ENCODE measurements at regions not wholly inside any gene's neighbourhood (a gene's known extent, or its start where the extent isn't known, plus 50 kb on each side); places are given as distances from the start of the nearest gene placed in this dataset.

- no peak overlapping the region for H3K27ac ChIP-seq
- H3K27me3 ChIP-seq (replicated peaks), result no peaks in the 10 kb centered on the region
- TF ChIP-seq CTCF (IDR thresholded peaks at IDR 0.05; ENCODE audit: low read depth, low read length, missing control alignments), result no peak
- H3K36me3 ChIP-seq (replicated peaks), result no peaks in the 10 kb centered on the region
- H3K4me3 ChIP-seq (ENCODE audit: low read depth, low read length), result no peak overlapping the region
- in situ Hi-C loops (cut with HindIII; ENCODE audit: low pct_ligation_motif_present, low sequenced_read_pairs), result no loop called here
- DNase-seq, result no peak
These were observed 67.9 kb upstream of the ARX start for GRCh38 chrX:25083661-25084060.

- in situ Hi-C loops (cut with HindIII; ENCODE audit: low pct_ligation_motif_present, low sequenced_read_pairs), result no loop called here
- no peak for TF ChIP-seq CTCF (IDR thresholded peaks at IDR 0.05; ENCODE audit: low read depth, low read length, missing control alignments)
- H3K27ac ChIP-seq, result no peak overlapping the region
These were observed 63.3 kb upstream of the ARX start for GRCh38 chrX:25079020-25079419.

GRCh38 chrX:25076941-25077500 lies 61.3 kb upstream of the ARX start:
- no peaks in the 10 kb centered on the region for H3K36me3 ChIP-seq (replicated peaks)
- H3K27ac ChIP-seq, result no peak overlapping the region
- no peak overlapping the region for H3K4me3 ChIP-seq (ENCODE audit: low read depth, low read length)
- in situ Hi-C loops (cut with HindIII; ENCODE audit: low pct_ligation_motif_present, low sequenced_read_pairs), result no loop called here
- H3K27me3 ChIP-seq (replicated peaks), result no peaks in the 10 kb centered on the region
- DNase-seq, result no peak
- no peak for TF ChIP-seq CTCF (IDR thresholded peaks at IDR 0.05; ENCODE audit: low read depth, low read length, missing control alignments)

More at GRCh38 chrX:25079020-25079419, 63.3 kb upstream of the ARX start:
- DNase-seq, result no peak
- no peaks in the 10 kb centered on the region for H3K36me3 ChIP-seq (replicated peaks)
- H3K4me3 ChIP-seq (ENCODE audit: low read depth, low read length), result no peak overlapping the region
- no peaks in the 10 kb centered on the region for H3K27me3 ChIP-seq (replicated peaks)

- no peak for DNase-seq
- H3K27me3 ChIP-seq (replicated peaks), result no peaks in the 10 kb centered on the region
- no peak overlapping the region for H3K27ac ChIP-seq
- TF ChIP-seq CTCF (IDR thresholded peaks at IDR 0.05; ENCODE audit: low read depth, low read length, missing control alignments), result no peak
- H3K4me3 ChIP-seq (ENCODE audit: low read depth, low read length), result no peak overlapping the region
- H3K36me3 ChIP-seq (replicated peaks), result no peaks in the 10 kb centered on the region
- in situ Hi-C loops (cut with HindIII; ENCODE audit: low pct_ligation_motif_present, low sequenced_read_pairs), result no loop called here
These were observed 56.5 kb upstream of the ARX start for GRCh38 chrX:25072247-25072646.

- DNase-seq, result no peak
- in situ Hi-C loops (cut with HindIII; ENCODE audit: low pct_ligation_motif_present, low sequenced_read_pairs), result no loop called here
- Histone ChIP-seq H3K36me3 (replicated peaks) (no peaks in the 10 kb centered on the region), H3K4me3 (ENCODE audit: low read depth, low read length) (no peak overlapping the region), H3K27ac (no peak overlapping the region), H3K27me3 (replicated peaks) (no peaks in the 10 kb centered on the region)
- no peak for TF ChIP-seq CTCF (IDR thresholded peaks at IDR 0.05; ENCODE audit: low read depth, low read length, missing control alignments)
These were observed 54.3 kb upstream of the ARX start for GRCh38 chrX:25070038-25070437.

GRCh38 chrX:25069209-25069608 lies 53.4 kb upstream of the ARX start:
- TF ChIP-seq CTCF (IDR thresholded peaks at IDR 0.05; ENCODE audit: low read depth, low read length, missing control alignments), result no peak
- in situ Hi-C loops (cut with HindIII; ENCODE audit: low pct_ligation_motif_present, low sequenced_read_pairs), result no loop called here
- Histone ChIP-seq H3K27ac (no peak overlapping the region), H3K4me3 (ENCODE audit: low read depth, low read length) (no peak overlapping the region), H3K36me3 (replicated peaks) (no peaks in the 10 kb centered on the region), H3K27me3 (replicated peaks) (no peaks in the 10 kb centered on the region)
- DNase-seq, result no peak

Measured in brain microvascular endothelial cell (primary cell).